H1 (cell line): ENCODE measurements at regions not wholly inside any gene's neighbourhood (a gene's known extent, or its start where the extent isn't known, plus 50 kb on each side); places are given as distances from the start of the nearest gene placed in this dataset.

ENCODE experiments used
- CHD1 ChIP-seq: IDR thresholded peaks from 2 replicates; pipeline ENCODE4 v1.6.1; 2012; ENCODE audit warnings: low read depth, low read length, improper control_type of control experiment
- GABPA ChIP-seq: IDR thresholded peaks from 2 replicates; pipeline ENCODE4 v1.6.1; 2011; ENCODE audit warnings: mild to moderate bottlenecking, low read length, moderate library complexity, borderline replicate concordance; ENCODE audit not compliant: insufficient read depth
- GTF2F1 ChIP-seq: IDR thresholded peaks from 2 replicates; pipeline ENCODE4 v1.6.1; 2012; ENCODE audit warnings: low read depth, low read length, improper control_type of control experiment, borderline replicate concordance
- KDM4A ChIP-seq: IDR thresholded peaks from one replicate; pipeline ENCODE4 v1.7.1; 2012; ENCODE audit warnings: low read depth, mild to moderate bottlenecking, moderate library complexity, low read length, inconsistent platforms; ENCODE audit not compliant: severe bottlenecking
- POLR2A ChIP-seq, 2 experiments: IDR thresholded peaks; 1 replicate in 1 of 2; 2 replicates in 1 of 2; pipeline ENCODE4 v1.6.1; 2011; ENCODE audit warnings: low read depth in 2 of 2, low read length in 2 of 2, mild to moderate bottlenecking in 2 of 2; ENCODE audit errors: control extremely low read depth in 1 of 2
- RBBP5 ChIP-seq: IDR thresholded peaks from 2 replicates; pipeline ENCODE4 v1.7.1; 2012; ENCODE audit warnings: low read depth, mild to moderate bottlenecking, inconsistent platforms, low read length, moderate library complexity, borderline replicate concordance
- RFX5 ChIP-seq: IDR thresholded peaks from 2 replicates; pipeline ENCODE4 v1.6.1; 2011; ENCODE audit warnings: low read depth, low read length, improper control_type of control experiment, borderline replicate concordance
- SUZ12 ChIP-seq: fragments of 200-600 bp; sonication (generic); IDR thresholded peaks from 2 replicates; pipeline ENCODE4 v1.6.1; 2012; ENCODE audit warnings: mild to moderate bottlenecking, inconsistent platforms, low read length, moderate library complexity, mixed read lengths
- TF ChIP-seq, protein P1 (sequence below): IDR thresholded peaks from 2 replicates; pipeline ENCODE4 v1.6.1; 2012; ENCODE audit warnings: low read length, inconsistent platforms

DNA sequence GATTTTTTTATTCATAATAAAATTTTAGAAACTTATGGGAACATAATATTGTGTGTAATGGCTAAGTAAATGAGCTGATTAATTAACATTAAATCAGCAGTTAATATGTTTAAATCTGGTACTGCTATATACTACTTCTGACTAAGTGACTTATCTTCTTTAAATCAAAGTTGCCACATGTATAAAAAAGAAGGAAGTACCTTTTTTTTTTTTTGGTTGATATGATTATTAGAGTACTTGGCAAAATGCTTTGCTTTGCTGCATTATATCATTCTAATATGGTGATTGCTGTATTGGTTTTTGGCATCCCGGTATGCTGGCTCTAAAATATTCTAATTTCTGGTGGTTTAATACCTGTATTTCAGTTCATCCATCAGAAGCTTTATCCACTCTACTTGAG, 319.1 kb upstream of the RGS6 start (continued):
- TF ChIP-seq GTF2F1 (no peak), SUZ12 (no peak), POLR2A (IDR thresholded peaks at IDR 0.05; ENCODE audit: control extremely low read depth in 1 of 2, low read depth in 2 of 2, low read length in 2 of 2) (no peak), GABPA (no peak), RFX5 (no peak), KDM4A (no peak), CHD1 (no peak), RBBP5 (no peak)
- TF ChIP-seq, protein P1, sequence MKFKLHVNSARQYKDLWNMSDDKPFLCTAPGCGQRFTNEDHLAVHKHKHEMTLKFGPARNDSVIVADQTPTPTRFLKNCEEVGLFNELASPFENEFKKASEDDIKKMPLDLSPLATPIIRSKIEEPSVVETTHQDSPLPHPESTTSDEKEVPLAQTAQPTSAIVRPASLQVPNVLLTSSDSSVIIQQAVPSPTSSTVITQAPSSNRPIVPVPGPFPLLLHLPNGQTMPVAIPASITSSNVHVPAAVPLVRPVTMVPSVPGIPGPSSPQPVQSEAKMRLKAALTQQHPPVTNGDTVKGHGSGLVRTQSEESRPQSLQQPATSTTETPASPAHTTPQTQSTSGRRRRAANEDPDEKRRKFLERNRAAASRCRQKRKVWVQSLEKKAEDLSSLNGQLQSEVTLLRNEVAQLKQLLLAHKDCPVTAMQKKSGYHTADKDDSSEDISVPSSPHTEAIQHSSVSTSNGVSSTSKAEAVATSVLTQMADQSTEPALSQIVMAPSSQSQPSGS = no peak
- TF ChIP-seq, all 59 proteins: peak for 0
